TTC549 (cell line): ENCODE measurements at regions not wholly inside any gene's neighbourhood (a gene's known extent, or its start where the extent isn't known, plus 50 kb on each side); places are given as distances from the start of the nearest gene placed in this dataset.

Experiments used
- FAIRE-seq: peaks from 2 replicates; lab custom pipeline; 2012; peaks lifted over from hg19 to GRCh38; lab: Jason Lieb, UNC

DNA sequence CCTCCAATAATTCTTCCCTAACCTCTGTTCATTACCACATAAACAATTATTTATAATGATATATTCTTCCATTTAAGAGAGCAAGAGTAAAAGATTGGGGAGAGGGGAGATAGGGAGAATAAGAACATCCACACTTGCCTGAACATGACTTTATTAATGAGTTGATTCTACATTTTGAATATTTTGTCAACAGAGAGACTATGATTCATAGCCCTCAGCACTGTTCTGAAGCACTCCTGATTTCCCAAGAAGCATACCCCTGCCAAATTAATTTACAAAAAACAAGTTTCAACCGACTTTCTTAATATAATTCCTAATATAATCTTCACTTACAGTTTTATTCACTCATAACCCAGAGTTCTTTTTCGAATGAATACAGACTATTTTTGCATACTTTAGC lies 828.8 kb downstream of the ROBO2 start:
- no peak for FAIRE-seq

- FAIRE-seq = no peak
Measured at GRCh38 chr3:77869423-77869822, 829.5 kb downstream of the ROBO2 start.

GRCh38 chr3:77871436-77871835 lies 831.5 kb downstream of the ROBO2 start:
- no peak for FAIRE-seq

DNA sequence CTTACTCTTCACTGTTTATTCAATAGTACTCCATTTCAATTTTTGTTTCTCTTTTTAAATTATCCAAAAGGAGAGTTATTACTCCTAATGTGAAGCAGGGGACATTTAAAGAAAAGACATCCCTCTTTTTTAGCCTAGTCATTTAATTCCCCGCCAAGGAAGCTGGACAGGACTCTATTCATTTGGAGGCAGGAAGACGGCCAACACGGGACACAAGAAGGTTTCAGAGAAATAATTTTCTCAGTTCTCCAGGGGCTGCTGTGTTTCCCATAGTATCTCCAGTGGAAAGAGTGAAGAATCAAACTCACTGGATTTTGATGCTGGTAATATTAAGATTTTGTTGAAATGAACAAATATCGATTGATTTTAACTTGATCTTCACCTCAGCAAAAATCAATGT lies 833.7 kb downstream of the ROBO2 start:
- no peak for FAIRE-seq

- no peak for FAIRE-seq
Measured at GRCh38 chr3:77885381-77885780, 845.5 kb downstream of the ROBO2 start.

DNA sequence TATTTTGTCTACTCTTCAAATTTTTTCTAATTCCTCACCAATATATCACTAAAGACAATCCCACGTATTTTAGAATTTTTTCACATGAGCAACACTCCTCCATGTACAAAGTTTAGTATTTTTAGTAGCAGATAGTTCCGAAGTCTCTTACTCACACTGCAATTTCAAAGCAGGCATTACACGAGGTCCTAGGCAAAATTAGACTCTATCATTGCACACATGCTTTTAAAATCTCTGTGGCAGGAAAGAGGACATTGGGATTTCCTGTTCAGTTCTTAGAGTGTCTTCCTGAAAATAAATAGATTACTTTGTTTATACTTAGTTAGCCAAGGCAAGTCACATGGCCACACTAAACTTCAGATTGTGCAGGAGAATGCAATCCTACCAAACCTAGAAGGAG lies 847.7 kb downstream of the ROBO2 start:
- no peak for FAIRE-seq

GRCh38 chr3:77889616-77890015 lies 849.7 kb downstream of the ROBO2 start:
- FAIRE-seq = no peak

DNA sequence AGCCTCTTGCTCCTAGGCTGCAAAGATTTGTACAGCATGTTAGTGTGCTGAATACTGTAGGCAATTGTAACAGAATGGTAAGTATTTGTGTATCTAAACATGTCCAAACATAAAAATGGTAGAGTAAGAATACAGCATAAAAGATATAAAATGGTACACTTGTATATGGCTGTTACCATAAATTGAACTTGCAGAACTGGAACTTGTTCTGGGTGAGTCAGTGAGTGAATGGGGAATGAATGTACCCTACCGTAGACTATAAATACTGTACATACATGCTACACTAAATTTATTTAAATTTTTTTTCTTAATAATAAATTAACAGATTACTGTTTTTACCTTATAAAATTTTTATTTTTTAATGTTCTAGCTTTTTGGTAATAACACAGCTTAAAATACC lies 858.7 kb downstream of the ROBO2 start:
- FAIRE-seq = no peak

DNA sequence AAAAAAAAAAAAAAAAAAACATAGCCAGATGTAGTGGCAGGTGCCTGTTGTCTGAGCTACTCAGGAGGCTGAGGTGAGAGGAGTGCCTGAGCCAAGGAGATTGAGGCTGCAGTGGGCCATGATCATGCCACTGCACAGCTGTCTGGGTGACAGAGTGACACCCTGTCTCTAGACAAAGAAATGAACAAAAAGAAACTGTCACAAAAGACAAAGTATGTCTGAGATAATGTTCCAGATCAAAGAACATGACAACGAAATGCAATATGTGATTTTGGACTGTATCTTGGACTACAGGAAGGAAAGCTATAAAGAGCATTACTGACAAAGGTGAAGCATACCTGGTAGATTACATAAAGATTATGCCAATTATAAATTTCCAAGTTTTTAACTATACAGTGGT lies 862.8 kb downstream of the ROBO2 start:
- no peak for FAIRE-seq

GRCh38 chr3:77906102-77906709 lies 866.3 kb downstream of the ROBO2 start:
- no peak for FAIRE-seq

DNA sequence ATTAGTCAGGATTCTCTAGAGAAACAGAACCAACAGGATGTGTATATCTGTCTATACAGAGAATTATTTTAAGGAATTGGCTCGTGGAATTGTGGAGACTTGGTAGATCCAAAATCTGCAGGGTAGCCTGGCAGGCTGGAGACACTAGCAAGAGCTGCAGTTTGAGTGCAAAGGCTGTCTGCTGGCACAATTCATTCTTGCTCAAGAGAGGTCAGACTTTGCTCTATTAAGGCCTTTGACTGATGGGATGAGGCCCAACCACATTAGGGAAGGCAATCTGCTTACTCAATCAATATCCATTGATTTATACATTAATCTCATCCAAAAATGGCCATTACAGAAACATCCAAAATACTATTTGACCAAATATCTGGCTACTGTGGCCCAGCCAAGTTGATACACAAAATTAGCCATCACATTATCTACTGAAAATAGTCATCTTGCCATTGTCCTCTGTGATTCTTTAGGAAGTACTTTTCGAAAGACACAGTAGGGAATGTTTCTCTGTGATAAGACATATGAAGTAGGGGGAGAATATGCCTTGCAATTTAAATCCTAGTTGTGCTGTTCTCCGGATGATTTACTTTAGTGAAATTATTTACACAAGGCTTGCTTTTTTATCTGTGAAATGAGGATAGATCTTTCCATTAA lies 873.8 kb downstream of the ROBO2 start:
- no peak for FAIRE-seq

GRCh38 chr3:77915336-77915735 lies 875.4 kb downstream of the ROBO2 start:
- FAIRE-seq = no peak

- FAIRE-seq = no peak
Measured at GRCh38 chr3:77917225-77917624, 877.3 kb downstream of the ROBO2 start.

DNA sequence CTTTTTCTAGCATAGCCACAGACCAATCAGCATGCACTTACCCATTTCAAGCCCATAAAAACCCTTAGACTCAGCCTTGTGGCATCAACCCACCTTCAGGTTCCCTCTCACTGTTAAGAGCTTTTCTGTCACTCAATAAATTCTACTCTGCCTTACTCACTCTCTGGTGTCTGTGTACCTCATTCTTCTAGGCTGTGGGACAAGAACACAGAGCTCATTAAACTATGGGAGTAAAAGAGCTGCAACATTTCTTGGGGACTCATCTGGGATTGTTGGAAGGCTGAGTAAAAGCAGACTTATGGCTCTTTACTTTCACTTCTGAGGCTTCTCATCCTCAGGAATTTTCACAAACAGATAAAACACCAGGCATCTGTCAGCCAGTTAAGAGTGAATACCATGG lies 879.3 kb downstream of the ROBO2 start:
- no peak for FAIRE-seq

DNA sequence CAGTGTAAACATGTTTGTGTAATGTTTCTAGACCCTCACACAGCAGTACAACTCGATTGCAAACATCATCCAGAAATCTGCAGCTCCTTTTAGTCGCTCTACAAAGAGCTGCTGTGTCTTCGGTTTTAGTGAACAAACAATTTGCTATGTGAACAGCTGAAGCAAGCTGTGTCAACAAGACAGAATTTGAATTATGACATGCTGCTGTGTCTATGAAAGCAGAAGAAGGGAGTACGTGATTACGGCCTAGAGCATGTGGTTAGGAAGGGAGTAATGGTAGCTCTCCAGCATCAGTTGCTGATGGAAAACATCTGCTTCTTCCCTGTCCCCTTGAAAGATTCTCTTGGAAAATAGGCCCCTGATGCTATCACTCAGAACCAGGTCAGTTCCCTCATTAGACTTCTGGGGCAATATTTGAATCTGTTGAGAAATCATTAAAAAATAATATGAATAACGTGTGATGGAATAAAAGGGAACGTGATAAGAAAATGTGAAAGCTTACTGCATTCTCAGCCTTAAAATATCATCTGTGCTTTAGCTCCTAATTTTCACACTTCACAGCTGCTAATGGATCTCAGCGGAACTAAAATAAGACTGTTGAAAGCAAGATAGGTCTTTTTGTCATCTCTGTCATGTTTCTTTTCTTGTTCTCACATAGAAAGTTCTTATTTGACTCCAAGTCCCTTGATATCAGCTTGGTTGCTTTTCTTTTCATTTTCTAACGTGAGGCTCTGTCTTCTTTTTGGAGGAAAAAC lies 891.5 kb downstream of the ROBO2 start:
- no peak for FAIRE-seq

- FAIRE-seq = no peak
Measured at GRCh38 chr3:77932926-77933325, 893.0 kb downstream of the ROBO2 start.

DNA sequence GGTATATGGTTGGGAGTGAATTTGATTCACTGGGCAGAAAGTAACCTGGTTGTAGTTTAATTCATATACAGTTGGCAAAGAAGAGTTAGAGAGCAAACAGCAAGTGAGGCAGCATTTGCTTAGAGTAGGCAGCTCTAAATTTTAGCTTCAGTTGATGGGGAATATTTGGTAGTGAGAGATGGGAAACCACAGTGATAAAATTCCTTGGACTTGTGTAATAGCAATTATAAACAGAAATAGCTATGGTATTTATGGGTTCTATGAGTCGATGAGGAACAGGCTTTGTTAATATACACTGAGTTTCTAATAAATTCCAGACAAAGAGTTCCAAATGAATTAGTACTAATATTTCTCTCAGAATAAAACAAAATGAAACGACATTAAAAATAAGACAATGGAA lies 894.0 kb downstream of the ROBO2 start:
- FAIRE-seq = no peak

DNA sequence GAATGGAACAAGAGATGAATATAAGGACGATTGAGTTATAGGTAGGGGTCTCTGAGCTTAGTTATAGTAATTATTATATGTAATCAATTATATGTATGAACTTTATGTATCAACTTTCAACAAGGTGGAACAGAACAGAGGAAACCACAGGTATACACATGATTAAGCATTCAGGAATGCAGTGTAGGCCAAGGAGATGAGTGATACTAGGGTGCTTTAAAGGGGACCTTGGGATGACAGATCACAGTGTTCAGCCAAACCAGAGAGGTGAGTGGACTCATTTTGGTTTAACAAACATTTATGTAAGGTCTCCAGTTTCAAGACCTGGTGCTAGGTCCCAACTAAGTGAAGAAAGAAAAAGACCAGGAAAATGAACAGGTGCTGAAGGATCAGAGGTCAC lies 895.5 kb downstream of the ROBO2 start:
- FAIRE-seq = no peak

- no peak for FAIRE-seq
Measured at GRCh38 chr3:77939726-77940125, 899.8 kb downstream of the ROBO2 start.

DNA sequence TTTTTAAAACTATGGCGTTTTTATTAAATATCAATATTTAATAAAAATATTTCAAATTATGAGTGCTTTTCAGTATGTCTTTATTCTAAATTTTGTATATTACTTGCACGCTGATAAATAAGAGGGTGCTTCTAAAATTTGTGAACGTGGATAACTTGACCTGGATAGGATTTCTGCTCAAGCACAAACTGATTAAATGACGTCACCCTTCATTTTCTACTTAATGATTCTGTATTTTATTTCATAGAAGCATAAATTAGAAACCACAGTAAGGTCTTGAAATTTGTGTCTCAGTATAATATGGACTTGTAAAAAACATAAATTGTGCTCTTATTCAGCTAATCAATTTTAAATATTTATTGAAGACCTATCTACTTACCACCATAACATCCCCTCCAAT lies 903.7 kb downstream of the ROBO2 start:
- no peak for FAIRE-seq

- FAIRE-seq = no peak
Measured at GRCh38 chr3:77945320-77945719, 905.4 kb downstream of the ROBO2 start.

GRCh38 chr3:77947671-77948070 lies 907.8 kb downstream of the ROBO2 start:
- no peak for FAIRE-seq

- FAIRE-seq = no peak
Measured at GRCh38 chr3:77967621-77968020, 927.7 kb downstream of the ROBO2 start.

DNA sequence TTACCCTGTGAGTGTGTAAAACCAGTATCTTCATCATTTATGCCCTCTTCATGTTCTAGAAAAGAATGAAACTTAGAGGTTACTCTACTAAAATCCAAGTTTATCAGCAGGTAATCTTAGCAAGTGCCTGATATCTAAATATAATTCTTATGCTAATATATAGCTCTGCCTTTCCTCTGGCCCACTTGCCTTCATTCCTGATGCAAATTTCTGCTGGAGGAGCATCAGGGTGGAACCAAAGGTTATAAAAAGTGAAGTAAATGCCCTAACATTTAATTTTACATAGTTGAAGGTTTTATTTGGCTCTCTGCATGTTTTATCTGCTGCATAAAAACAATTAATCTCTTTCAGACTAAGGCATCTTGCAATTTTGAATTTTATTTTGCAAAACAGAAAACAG lies 936.2 kb downstream of the ROBO2 start:
- no peak for FAIRE-seq
